B cell (primary cell): ENCODE measurements at regions not wholly inside any gene's neighbourhood (a gene's known extent, or its start where the extent isn't known, plus 50 kb on each side); places are given as distances from the start of the nearest gene placed in this dataset.

Experiments used
- ATAC-seq: fragments of 200-7000 bp; cut with Tn5 transposase; one replicate; pipeline ENCODE4 v1.10.0; 2021; ENCODE audit warnings: low read depth, mild to moderate bottlenecking, moderate number of reproducible peaks, moderate library complexity
- CTCF ChIA-PET: fragments of 350-600 bp; sonication (Branson Sonifier 250); formaldehyde crosslinking; loops from one replicate; lab custom pipeline; 2021; ENCODE audit warnings: antibody characterized with exemption, inconsistent platforms; lab: Charles Lee
- POLR2A ChIA-PET: fragments of 350-600 bp; sonication (Branson Sonifier 250); formaldehyde crosslinking; loops from one replicate; lab custom pipeline; 2021; ENCODE audit warnings: antibody characterized with exemption; lab: Charles Lee
- DNase-seq: peaks from one replicate; pipeline ENCODE4 v3.0.0; 2013
- H2AFZ ChIP-seq: 2 replicates; pipeline ENCODE4 v1.6.1; 2012; ENCODE audit warnings: mild to moderate bottlenecking, low read depth, low read length; ENCODE audit not compliant: insufficient read depth, poor library complexity, severe bottlenecking
- H3K27ac ChIP-seq, 2 donors: 1 replicate in 1 of 2; 2 replicates in 1 of 2; pipeline ENCODE4 v1.5.1; 2012 to 2013; ENCODE audit warnings: low read length in 2 of 2, mild to moderate bottlenecking in 2 of 2, moderate library complexity in 1 of 2
- H3K27me3 ChIP-seq, 4 experiments: fragments of 200-600 bp in 1 of 4; sonication (generic) in 1 of 4; replicated peaks in 1 of 4; 1 replicate in 2 of 4; 2 replicates in 2 of 4; pipeline versions ENCODE4 v1.6.1 to v1.7.0; 2013 to 2016; ENCODE audit warnings: low read length in 3 of 4, mild to moderate bottlenecking in 2 of 4, mixed read lengths in 1 of 4, moderate library complexity in 1 of 4; ENCODE audit not compliant: insufficient read depth in 4 of 4, control insufficient read depth in 3 of 4; ENCODE audit errors: control extremely low read depth in 1 of 4
- H3K36me3 ChIP-seq, 2 experiments: replicated peaks in 1 of 2; 1 replicate in 1 of 2; 2 replicates in 1 of 2; pipeline versions ENCODE4 v1.6.1 to v1.7.1; 2013; ENCODE audit warnings: low read length in 1 of 2; ENCODE audit not compliant: insufficient read depth in 2 of 2, control insufficient read depth in 1 of 2; ENCODE audit errors: control extremely low read depth in 1 of 2, extremely low read depth in 1 of 2
- H3K4me1 ChIP-seq, 2 donors: fragments of 200-600 bp in 1 of 2; sonication (generic) in 1 of 2; 1 replicate in 1 of 2; 2 replicates in 1 of 2; pipeline versions ENCODE4 v1.5.1 to v1.6.1; 2013 to 2017; ENCODE audit warnings: low read length in 2 of 2; ENCODE audit not compliant: control insufficient read depth in 2 of 2, insufficient read depth in 2 of 2
- H3K4me2 ChIP-seq: replicated peaks from 2 replicates; pipeline ENCODE3; 2012; ENCODE audit warnings: mild to moderate bottlenecking, low read depth, low read length; ENCODE audit not compliant: poor library complexity, severe bottlenecking
- H3K4me3 ChIP-seq, 5 experiments: fragments of 200-600 bp in 1 of 5; sonication (generic) in 1 of 5; 1 replicate in 3 of 5; 2 replicates in 2 of 5; pipeline versions ENCODE4 v1.5.1 to v1.7.0; 2011 to 2016; ENCODE audit warnings: low read length in 4 of 5, mild to moderate bottlenecking in 4 of 5, low read depth in 2 of 5, control low read depth in 1 of 5, moderate library complexity in 1 of 5; ENCODE audit not compliant: insufficient read depth in 1 of 5; ENCODE audit errors: control extremely low read depth in 1 of 5, extremely low read depth in 1 of 5
- H3K79me2 ChIP-seq: fragments of 200-600 bp; sonication (generic); one replicate; pipeline ENCODE4 v1.6.0; 2016; ENCODE audit warnings: low read length; ENCODE audit not compliant: control insufficient read depth, insufficient read depth
- H3K9ac ChIP-seq: fragments of 200-600 bp; sonication (generic); 2 replicates; pipeline ENCODE4 v1.6.1; 2017; ENCODE audit warnings: mild to moderate bottlenecking, low read length, moderate library complexity
- H3K9me3 ChIP-seq, 3 donors: one replicate each; pipeline versions ENCODE4 v1.6.1 to v1.7.1; 2013; ENCODE audit warnings: low read length in 2 of 3; ENCODE audit not compliant: control insufficient read depth in 2 of 3, insufficient read depth in 1 of 3; ENCODE audit errors: control extremely low read depth in 1 of 3
- H4K20me1 ChIP-seq: 2 replicates; pipeline ENCODE4 v1.6.0; 2012; ENCODE audit warnings: mild to moderate bottlenecking, low read length; ENCODE audit not compliant: insufficient read depth, control insufficient read depth, poor library complexity, severe bottlenecking
- H3K27ac Mint-ChIP-seq: one replicate; pipeline ENCODE4 v1.8.0; 2021; ENCODE audit warnings: mixed read lengths
- H3K27me3 Mint-ChIP-seq: one replicate; pipeline ENCODE4 v1.8.0; 2021; ENCODE audit warnings: mixed read lengths
- H3K4me1 Mint-ChIP-seq: one replicate; pipeline ENCODE4 v1.8.0; 2021; ENCODE audit warnings: mixed read lengths
- H3K4me3 Mint-ChIP-seq: one replicate; pipeline ENCODE4 v1.8.0; 2021; ENCODE audit warnings: mixed read lengths
- H3K9me3 Mint-ChIP-seq: one replicate; pipeline ENCODE4 v1.8.0; 2022; ENCODE audit warnings: mixed read lengths; ENCODE audit not compliant: insufficient read depth
- CTCF ChIP-seq: fragments of 200-600 bp; IDR thresholded peaks from one replicate; pipeline ENCODE4 v1.8.0; 2022; ENCODE audit warnings: antibody characterized with exemption, mild to moderate bottlenecking
- EZH2 ChIP-seq: IDR thresholded peaks from 2 replicates; pipeline ENCODE4 v1.6.1; 2012; ENCODE audit warnings: borderline replicate concordance, low read depth, mild to moderate bottlenecking, moderate library complexity, low read length; ENCODE audit not compliant: insufficient read depth, poor library complexity, severe bottlenecking
- WGBS: methylation state at CpG from one replicate; pipeline ENCODE4 v1.1.5; 2013; ENCODE audit warnings: missing lambda C conversion rate; ENCODE audit not compliant: insufficient coverage; 5-methylcytosine and 5-hydroxymethylcytosine counted together
- intact Hi-C: fragments of 100-400 bp; cut with micrococcal nuclease; formaldehyde crosslinking; loops from one replicate; pipeline ENCODE4 v1.10.0; 2022

- POLR2A ChIA-PET: no interaction called here
- H3K9me3 Mint-ChIP-seq: no peaks in the 10 kb centered on the region
These were observed 333.3 kb downstream of the FAT3 start for GRCh38 chr11:92557879-92558278.

GRCh38 chr11:92558323-92558722 is 333.7 kb downstream of the FAT3 start:
- H3K4me2 ChIP-seq: no peak overlapping the region
- H3K4me3 ChIP-seq: no peak overlapping the region
- H3K9me3 Mint-ChIP-seq: no peaks in the 10 kb centered on the region
- no peaks in the 10 kb centered on the region for H4K20me1 ChIP-seq
- no peaks in the 10 kb centered on the region for H3K9me3 ChIP-seq
- no peak overlapping the region for H3K4me3 Mint-ChIP-seq
- intact Hi-C loops: no loop called here
- no peak for TF ChIP-seq EZH2
- TF ChIP-seq CTCF: no peak
- no peak overlapping the region for H3K27ac ChIP-seq
- ATAC-seq (no peak), DNase-seq (no peak)
- ChIA-PET CTCF (no interaction called here), POLR2A (no interaction called here)
- H3K9ac ChIP-seq: no peak overlapping the region
- H2AFZ ChIP-seq: no peak overlapping the region
- no peak overlapping the region for H3K27ac Mint-ChIP-seq
- no peaks in the 10 kb centered on the region for H3K4me1 ChIP-seq
- H3K27me3 Mint-ChIP-seq: no peaks in the 10 kb centered on the region
- H3K36me3 ChIP-seq: no peaks in the 10 kb centered on the region
- H3K4me1 Mint-ChIP-seq: no peaks in the 10 kb centered on the region
- H3K79me2 ChIP-seq: no peaks in the 10 kb centered on the region
- 75% methylated on average over 2 of the region's 3 CpGs for WGBS
- no peaks in the 10 kb centered on the region for H3K27me3 ChIP-seq

More at GRCh38 chr11:92557879-92558278, 333.3 kb downstream of the FAT3 start:
- Histone ChIP-seq H2AFZ (no peak overlapping the region), H3K27ac (no peak overlapping the region), H3K4me3 (no peak overlapping the region), H3K9me3 (no peaks in the 10 kb centered on the region), H4K20me1 (no peaks in the 10 kb centered on the region), H3K9ac (no peak overlapping the region), H3K27me3 (no peaks in the 10 kb centered on the region), H3K79me2 (no peaks in the 10 kb centered on the region), H3K4me1 (no peaks in the 10 kb centered on the region), H3K4me2 (no peak overlapping the region), H3K36me3 (no peaks in the 10 kb centered on the region)
- TF ChIP-seq CTCF: no peak
- TF ChIP-seq EZH2: no peak
- Mint-ChIP-seq H3K4me1 (no peaks in the 10 kb centered on the region), H3K27me3 (no peaks in the 10 kb centered on the region), H3K27ac (no peak overlapping the region), H3K4me3 (no peak overlapping the region)
- 60% methylated on average over 1 of the region's 1 CpG for WGBS
- intact Hi-C loops: no loop called here
- no peak for ATAC-seq
- no peak for DNase-seq
- CTCF ChIA-PET: no interaction called here
